SJCRH30 (cell line): ENCODE measurements at regions not wholly inside any gene's neighbourhood (a gene's known extent, or its start where the extent isn't known, plus 50 kb on each side); places are given as distances from the start of the nearest gene placed in this dataset.

Source experiments
- DNase-seq, 2 experiments: peaks; one replicate each; pipeline ENCODE4 v3.0.0-alpha.2; 2015 to 2020
- H3K27ac ChIP-seq: fragments of 250-450 bp; sonication (Bioruptor Pico); 2 replicates; pipeline ENCODE4 v1.5.1; 2020; ENCODE audit warnings: mild to moderate bottlenecking, moderate library complexity
- H3K27me3 ChIP-seq: fragments of 250-450 bp; sonication (Bioruptor Pico); 2 replicates; pipeline ENCODE4 v1.5.1; 2020; ENCODE audit warnings: mild to moderate bottlenecking, moderate library complexity
- H3K36me3 ChIP-seq: fragments of 250-450 bp; sonication (Bioruptor Pico); 2 replicates; pipeline ENCODE4 v1.5.1; 2020; ENCODE audit warnings: mild to moderate bottlenecking, moderate library complexity
- H3K4me1 ChIP-seq: fragments of 250-450 bp; sonication (Bioruptor Pico); 2 replicates; pipeline ENCODE4 v1.5.1; 2020; ENCODE audit warnings: mild to moderate bottlenecking, moderate library complexity
- H3K4me3 ChIP-seq: fragments of 250-450 bp; sonication (Bioruptor Pico); 2 replicates; pipeline ENCODE4 v1.5.1; 2020; ENCODE audit warnings: mild to moderate bottlenecking, moderate library complexity
- H3K9me3 ChIP-seq: fragments of 250-450 bp; sonication (Bioruptor Pico); replicated peaks from 2 replicates; pipeline ENCODE4 v1.5.1; 2020; ENCODE audit warnings: mild to moderate bottlenecking, moderate library complexity

DNA sequence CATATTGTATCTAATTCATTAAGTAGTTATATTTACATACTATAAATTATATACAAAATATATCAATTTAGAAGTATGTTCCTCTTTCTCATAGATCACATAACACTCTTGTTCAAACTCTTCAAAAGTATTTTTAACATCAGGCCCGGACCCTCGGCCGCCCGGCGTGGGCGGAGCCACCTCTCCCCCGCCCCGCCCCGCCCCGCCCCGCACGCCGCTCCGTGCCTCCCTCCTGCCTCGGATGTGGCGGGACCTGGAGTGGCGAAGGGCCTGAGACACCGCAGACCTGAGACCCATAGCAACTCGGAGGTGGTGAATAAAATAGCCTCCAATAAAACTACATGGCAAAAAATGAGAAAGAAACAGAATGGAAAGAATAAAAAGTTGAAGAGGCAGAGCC, 105.9 kb upstream of the BDNF start:
- DNase-seq, result no peak
- H3K4me1 ChIP-seq, result no peaks in the 10 kb centered on the region
- no peak overlapping the region for H3K4me3 ChIP-seq
- no peaks in the 10 kb centered on the region for H3K9me3 ChIP-seq
- no peaks in the 10 kb centered on the region for H3K36me3 ChIP-seq
- no peak overlapping the region for H3K27ac ChIP-seq
- no peaks in the 10 kb centered on the region for H3K27me3 ChIP-seq

DNA sequence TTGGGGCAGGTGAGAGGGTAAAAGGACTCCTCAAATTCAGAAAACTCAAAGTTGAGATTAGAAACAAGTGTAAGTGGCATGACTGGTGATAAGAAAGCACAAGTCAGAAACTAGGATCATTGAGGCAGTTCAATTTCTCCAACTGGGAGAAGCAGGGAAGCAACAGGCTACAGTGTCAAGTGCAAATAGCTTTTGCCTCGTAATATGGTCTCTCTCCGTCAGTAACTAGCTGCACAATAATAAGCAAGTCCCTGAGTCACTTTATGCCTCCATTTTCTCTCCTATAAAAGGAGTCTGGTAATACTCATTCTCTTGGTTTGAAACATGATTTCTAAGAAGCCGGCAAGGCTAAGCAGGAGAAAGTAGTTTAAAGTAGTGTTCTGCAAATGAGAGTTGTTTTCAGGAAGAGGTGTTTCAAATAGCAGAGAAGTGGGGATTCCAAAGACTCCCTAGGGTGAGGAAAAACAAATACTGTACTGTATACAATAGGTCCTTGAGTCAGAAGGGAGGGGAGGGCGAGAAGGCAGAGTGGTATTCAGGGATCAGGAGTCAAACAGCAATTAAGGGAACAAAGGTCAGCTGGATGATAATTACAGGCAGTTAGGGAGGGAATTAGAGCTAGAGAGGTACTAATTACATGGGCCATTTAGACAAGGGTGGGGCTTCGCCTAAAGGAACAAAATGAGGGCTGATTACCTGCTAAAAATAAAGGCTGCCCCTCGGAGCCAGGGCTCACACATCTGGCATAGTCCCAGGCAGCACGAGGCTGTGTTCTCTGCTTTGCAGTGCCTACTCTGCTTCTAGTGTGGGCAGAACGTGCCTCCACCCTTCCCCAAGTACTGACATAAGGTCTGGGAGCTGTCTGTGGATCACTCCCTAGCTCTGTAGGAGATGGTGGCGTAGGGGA, 96.0 kb upstream of the BDNF start:
- no peak for DNase-seq
- Histone ChIP-seq H3K27ac (no peak overlapping the region), H3K4me3 (no peak overlapping the region), H3K36me3 (no peaks in the 10 kb centered on the region), H3K4me1 (no peaks in the 10 kb centered on the region), H3K27me3 (0 out of 2 replicates have a peak, but pooled peaks cover 3% of the 10 kb centered on the region), H3K9me3 (no peaks in the 10 kb centered on the region)

DNA sequence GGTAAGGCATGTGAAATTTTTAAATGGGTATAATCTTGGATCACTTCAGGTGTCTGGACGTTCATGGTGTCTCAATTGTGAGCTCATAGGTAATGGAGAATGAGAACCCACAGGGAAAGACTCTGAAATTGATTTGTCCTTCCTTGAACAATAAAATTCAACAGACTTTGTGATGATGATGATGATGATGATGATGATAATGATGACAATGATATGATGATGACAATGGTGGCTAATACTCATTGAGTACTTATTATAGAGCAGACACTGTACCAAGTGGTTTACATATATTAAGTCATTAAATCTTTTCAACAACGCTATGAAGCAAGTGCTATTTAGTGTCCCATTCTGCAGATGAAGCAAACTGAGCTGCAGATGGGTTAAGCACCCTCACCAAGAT, 86.6 kb upstream of the BDNF start:
- Histone ChIP-seq H3K9me3 (no peaks in the 10 kb centered on the region), H3K36me3 (no peaks in the 10 kb centered on the region), H3K4me3 (no peak overlapping the region), H3K27ac (no peak overlapping the region), H3K4me1 (no peaks in the 10 kb centered on the region), H3K27me3 (no peaks in the 10 kb centered on the region)
- no peak for DNase-seq

DNA sequence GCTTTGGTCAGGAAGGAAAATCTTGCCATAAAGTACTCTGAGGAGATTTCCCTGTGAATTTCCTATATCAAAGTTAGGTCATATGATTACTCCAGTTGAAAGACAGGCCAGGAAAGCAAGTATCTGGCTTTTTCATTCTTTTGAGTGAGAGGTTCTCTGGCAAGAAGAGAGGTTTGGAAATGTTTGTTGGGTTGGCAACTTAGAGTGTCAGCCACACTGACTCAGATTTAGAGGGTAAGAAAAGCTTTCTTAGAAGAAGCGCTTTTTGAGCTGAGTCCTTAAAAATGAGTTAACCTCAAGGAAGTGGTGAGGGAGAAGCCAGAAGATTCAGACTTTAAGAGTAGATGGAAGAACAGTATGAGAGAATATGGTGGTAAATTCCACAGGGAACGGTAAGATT, 86.1 kb upstream of the BDNF start:
- DNase-seq, result no peak
- H3K4me1 ChIP-seq, result no peaks in the 10 kb centered on the region
- H3K27ac ChIP-seq, result no peak overlapping the region
- no peaks in the 10 kb centered on the region for H3K36me3 ChIP-seq
- H3K27me3 ChIP-seq, result no peaks in the 10 kb centered on the region
- no peak overlapping the region for H3K4me3 ChIP-seq
- H3K9me3 ChIP-seq, result no peaks in the 10 kb centered on the region

DNA sequence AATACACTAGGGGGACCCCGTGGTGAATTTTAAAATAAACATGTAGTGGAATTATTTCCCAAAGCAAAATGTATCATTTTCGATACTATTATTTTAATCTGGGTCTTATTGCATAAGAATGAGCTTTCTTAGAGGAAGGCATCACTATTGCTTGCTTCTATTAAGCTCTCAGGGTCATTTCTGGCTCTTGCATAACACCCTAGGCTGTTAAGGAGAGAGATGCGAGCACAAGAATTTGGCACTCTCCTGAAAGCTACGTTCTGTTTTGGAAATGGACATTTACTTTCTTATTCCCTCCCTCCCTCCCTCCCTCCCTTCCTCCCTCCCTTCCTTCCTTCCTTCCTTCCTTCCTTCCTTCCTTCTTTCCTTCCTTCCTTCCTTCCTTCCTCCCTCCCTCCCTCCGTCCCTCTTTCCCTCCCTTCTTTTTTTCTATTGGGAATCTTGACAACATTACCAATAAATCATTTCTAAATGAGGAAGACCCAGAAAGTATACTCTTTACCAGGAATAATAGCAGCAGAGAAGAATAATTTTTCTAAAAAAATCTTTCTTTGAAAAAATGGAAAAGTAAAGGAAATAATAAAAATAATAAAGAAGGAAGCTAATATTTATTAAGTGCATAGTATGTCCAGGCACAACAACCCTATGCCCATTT, 83.6 kb upstream of the BDNF start:
- H3K9me3 ChIP-seq, result no peaks in the 10 kb centered on the region
- no peaks in the 10 kb centered on the region for H3K36me3 ChIP-seq
- DNase-seq, result no peak
- H3K4me1 ChIP-seq, result no peaks in the 10 kb centered on the region
- H3K4me3 ChIP-seq, result no peak overlapping the region
- no peak overlapping the region for H3K27ac ChIP-seq
- H3K27me3 ChIP-seq, result no peaks in the 10 kb centered on the region

DNA sequence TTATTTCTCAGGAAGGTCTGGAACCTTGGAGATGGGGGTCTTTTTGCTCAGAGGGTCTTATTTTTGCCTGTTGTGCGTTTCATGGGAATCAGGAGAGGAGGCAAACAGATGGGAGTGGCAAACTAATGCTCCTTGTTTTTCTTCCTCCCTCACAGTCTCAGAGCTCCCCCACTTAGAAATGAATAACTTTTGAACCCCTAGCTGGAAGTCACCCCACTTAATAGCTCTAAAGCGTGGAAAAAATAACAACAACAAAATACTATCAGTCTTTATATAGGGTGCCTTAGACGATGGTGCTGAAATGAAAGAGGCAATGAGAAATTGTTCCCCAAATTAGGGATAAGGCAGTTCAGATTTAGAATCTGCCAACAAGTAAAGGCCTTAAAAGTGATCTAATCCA, 76.8 kb upstream of the BDNF start:
- no peak for DNase-seq
- Histone ChIP-seq H3K27me3 (no peaks in the 10 kb centered on the region), H3K4me3 (no peak overlapping the region), H3K36me3 (no peaks in the 10 kb centered on the region), H3K9me3 (no peaks in the 10 kb centered on the region), H3K4me1 (no peaks in the 10 kb centered on the region), H3K27ac (no peak overlapping the region)

DNA sequence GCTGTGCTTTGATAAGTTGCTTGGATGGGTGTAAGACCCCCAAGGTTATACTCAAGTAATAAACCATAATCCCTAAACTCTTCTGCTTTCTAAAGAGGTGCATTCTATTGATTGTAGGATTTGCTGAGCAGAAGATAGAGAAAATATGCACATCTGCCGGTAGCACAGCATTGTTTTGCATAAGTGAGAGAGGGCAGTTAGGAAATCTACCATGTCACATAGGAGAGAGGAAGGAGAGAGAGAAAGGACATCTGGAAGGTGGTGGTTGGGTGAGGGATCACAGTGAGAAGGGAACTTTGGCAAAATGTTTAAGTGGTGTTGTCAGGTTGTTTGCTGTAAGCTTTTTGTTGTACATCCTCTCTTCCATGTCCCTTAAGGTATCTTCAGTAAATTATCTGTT, 73.6 kb upstream of the BDNF start:
- no peaks in the 10 kb centered on the region for H3K4me1 ChIP-seq
- H3K27me3 ChIP-seq, result no peaks in the 10 kb centered on the region
- no peaks in the 10 kb centered on the region for H3K36me3 ChIP-seq
- H3K27ac ChIP-seq, result no peak overlapping the region
- no peak for DNase-seq
- no peak overlapping the region for H3K4me3 ChIP-seq
- H3K9me3 ChIP-seq, result no peaks in the 10 kb centered on the region

DNA sequence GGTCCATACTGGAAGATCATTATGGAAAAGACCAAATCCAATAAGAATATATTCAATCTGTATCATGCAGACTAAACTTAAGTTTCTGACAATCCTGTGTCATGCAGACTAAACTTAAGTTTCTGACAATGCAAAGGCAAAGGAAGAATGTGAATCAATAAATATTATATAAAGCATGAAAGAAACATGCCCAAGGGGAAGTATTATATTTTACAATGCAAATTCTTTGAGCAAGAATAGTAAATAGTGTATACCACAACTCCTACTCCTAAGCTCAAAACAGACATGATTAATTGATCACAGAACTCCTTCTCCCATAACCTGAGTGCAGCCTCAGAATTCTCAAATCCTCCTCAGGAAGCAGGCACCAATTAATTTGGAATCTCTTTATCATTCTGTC, 71.3 kb upstream of the BDNF start:
- DNase-seq, result no peak
- Histone ChIP-seq H3K27me3 (no peaks in the 10 kb centered on the region), H3K4me3 (no peak overlapping the region), H3K36me3 (no peaks in the 10 kb centered on the region), H3K27ac (no peak overlapping the region), H3K4me1 (no peaks in the 10 kb centered on the region), H3K9me3 (no peaks in the 10 kb centered on the region)

DNA sequence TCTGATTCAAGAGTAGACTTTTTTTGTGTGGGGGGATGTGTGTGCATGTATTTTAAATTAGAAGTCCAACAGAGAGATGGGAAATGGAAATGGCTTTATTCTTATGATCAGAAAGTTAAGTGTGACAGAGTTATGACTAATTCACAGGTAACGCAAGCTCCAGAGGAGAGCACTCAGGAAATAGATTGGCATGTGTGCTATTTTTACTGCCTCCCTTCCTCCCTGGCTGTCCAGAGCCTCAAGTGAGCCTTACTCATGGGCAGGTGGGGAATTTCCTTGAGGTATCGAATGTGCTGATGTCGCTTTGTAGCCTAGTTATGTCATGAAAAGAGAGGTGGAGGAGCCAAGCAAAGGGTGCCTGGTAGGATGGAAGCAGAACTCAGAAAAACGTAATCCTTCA, 70.3 kb upstream of the BDNF start:
- no peaks in the 10 kb centered on the region for H3K27me3 ChIP-seq
- no peaks in the 10 kb centered on the region for H3K9me3 ChIP-seq
- no peak for DNase-seq
- no peak overlapping the region for H3K27ac ChIP-seq
- H3K4me3 ChIP-seq, result no peak overlapping the region
- no peaks in the 10 kb centered on the region for H3K4me1 ChIP-seq
- H3K36me3 ChIP-seq, result no peaks in the 10 kb centered on the region

DNA sequence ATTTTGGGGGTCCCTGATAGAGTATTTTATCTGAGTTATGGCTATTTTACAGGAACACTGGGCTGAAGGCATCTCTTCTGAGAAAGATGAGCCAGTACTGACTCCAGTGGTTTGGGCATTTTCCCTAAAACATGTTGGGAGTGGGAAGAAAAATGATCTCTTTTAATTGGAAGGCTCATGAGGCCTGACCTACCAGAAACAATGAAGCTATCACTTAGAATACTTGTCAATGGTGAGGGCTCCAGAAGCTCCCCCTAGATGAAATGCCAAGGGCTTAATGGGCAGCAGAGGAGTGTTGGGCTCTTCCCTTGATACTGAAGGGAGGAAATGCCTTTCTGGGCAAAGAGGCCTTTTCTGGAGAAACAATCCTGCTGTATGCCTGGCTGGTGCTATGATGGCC, 63.5 kb upstream of the BDNF start:
- Histone ChIP-seq H3K27me3 (no peaks in the 10 kb centered on the region), H3K27ac (no peak overlapping the region), H3K4me3 (no peak overlapping the region), H3K9me3 (no peaks in the 10 kb centered on the region; the same call in 1 of the 2 replicates), H3K36me3 (no peaks in the 10 kb centered on the region), H3K4me1 (no peaks in the 10 kb centered on the region)
- DNase-seq, result no peak

DNA sequence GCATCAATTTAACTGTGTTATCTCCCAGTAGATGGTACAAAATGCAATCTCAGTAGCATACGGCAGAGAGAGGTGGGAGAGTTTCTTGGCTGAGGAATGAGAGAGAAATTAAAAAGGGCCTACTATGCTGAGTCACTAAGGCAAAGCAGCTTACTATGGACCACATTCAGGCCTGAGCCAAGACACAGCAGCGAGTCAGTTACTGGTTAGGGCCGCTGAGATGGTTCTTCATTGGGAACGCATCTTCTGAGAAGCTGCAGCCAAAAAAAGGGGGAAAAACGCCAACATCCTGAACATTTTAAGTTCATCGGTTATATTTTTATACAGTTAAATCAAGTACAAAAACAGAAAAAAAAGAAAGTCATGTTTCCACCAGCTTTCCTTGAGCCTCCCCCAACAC, 61.1 kb upstream of the BDNF start:
- H3K36me3 ChIP-seq, result no peaks in the 10 kb centered on the region
- H3K27ac ChIP-seq, result no peak overlapping the region
- no peaks in the 10 kb centered on the region; the same call in 1 of the 2 replicates for H3K9me3 ChIP-seq
- no peak for DNase-seq
- H3K27me3 ChIP-seq, result no peaks in the 10 kb centered on the region
- H3K4me3 ChIP-seq, result no peak overlapping the region
- H3K4me1 ChIP-seq, result no peaks in the 10 kb centered on the region

DNA sequence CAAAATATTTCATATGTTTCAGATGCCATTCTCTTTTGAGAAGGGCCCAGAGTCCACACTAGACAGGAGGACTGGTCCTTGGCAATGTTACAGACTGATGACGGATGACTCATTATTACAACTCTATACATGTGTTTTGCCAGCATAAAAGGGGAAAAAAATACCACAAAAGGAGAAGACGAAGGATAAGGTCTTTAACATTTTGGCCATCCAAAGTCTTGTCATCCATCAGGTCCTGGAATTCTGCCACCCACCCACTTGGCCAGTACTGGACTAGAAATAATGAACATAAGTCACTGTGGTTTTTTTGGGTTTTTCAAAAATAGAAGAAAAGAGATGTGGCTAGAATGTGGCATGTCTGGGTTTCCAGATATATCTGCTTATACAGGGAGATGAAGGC, 57.7 kb upstream of the BDNF start:
- H3K36me3 ChIP-seq, result no peaks in the 10 kb centered on the region
- peak in 1 of 2 experiments; percentile 5 for DNase-seq
- H3K27ac ChIP-seq, result no peak overlapping the region
- no peaks in the 10 kb centered on the region for H3K9me3 ChIP-seq
- H3K27me3 ChIP-seq, result no peaks in the 10 kb centered on the region
- no peak overlapping the region for H3K4me3 ChIP-seq
- H3K4me1 ChIP-seq, result no peaks in the 10 kb centered on the region

DNA sequence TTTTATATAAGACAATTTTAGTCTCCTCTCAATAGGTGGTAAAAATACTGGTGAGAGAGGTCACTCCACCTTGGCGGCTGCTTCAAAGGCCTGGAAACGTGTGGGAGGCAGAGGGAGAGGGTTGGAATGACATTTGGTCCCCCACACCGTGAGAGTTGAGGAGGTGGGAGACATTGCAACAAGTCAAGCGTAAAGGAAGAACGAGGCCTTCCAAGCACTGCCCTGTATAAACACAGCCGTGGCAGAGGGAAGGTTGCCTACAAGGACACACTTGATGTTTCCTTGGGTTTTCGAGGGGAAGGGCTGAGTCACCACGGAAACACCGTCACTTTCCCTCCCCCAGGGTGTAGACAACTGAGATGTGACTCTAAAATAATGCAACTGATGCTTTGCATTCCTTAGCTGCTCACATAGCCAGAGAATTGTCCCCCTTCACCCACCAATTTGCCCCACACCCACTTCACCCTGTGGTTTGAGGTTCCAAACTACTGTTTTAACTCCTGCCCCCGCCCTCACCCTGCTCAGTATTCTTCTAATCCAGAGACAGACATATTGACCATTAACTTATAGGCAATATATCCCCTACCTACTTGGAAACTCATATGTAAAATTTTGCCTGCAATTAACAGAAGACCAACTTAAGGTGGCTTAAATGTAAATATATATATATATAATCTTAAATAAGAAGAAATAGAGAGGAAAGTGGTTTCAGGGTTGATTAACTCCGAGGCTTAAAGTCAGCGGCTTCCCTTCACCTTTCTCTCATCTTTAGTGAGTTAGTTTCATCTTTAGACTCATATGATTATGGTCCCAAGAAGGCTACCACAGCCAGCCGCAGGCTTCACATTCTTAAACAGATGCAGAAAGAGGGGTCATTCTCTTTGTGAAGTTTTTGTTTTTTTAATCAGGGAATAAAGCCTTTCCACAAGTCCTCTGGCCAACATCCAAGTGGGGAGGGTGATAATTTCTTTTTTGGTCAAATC, 54.1 kb upstream of the BDNF start:
- Histone ChIP-seq H3K27ac (no peak overlapping the region), H3K4me1 (no peaks in the 10 kb centered on the region), H3K9me3 (no peaks in the 10 kb centered on the region), H3K36me3 (no peaks in the 10 kb centered on the region), H3K27me3 (0 out of 2 replicates have a peak, but pooled peaks cover 3% of the 10 kb centered on the region), H3K4me3 (no peak overlapping the region)
- no peak for DNase-seq
